GM12878 (cell line): ENCODE measurements at regions not wholly inside any gene's neighbourhood (a gene's known extent, or its start where the extent isn't known, plus 50 kb on each side); places are given as distances from the start of the nearest gene placed in this dataset.

Experiments used
- ATF7 ChIP-seq: fragments of 450-650 bp; IDR thresholded peaks from 2 replicates; pipeline ENCODE4 v1.6.1; 2016; ENCODE audit warnings: low read depth, mild to moderate bottlenecking
- HDAC6 ChIP-seq: fragments of 200-600 bp; sonication (generic); IDR thresholded peaks from one replicate; pipeline ENCODE4 v1.8.0; 2017; ENCODE audit warnings: antibody characterized with exemption; ENCODE audit not compliant: unreplicated experiment
- NFXL1 ChIP-seq: fragments of 450-650 bp; IDR thresholded peaks from 2 replicates; pipeline ENCODE4 v1.6.1; 2017; ENCODE audit warnings: antibody characterized with exemption, mild to moderate bottlenecking, borderline replicate concordance
- NR2F1 ChIP-seq: fragments of 450-650 bp; conservative IDR thresholded peaks from 2 replicates; pipeline ENCODE4 v1.6.1; 2017; ENCODE audit warnings: mild to moderate bottlenecking
- POLR2AphosphoS5 ChIP-seq: IDR thresholded peaks from 2 replicates; pipeline ENCODE4 v1.6.1; 2011; ENCODE audit warnings: mild to moderate bottlenecking, low read length, inconsistent platforms
- TAF1 ChIP-seq: IDR thresholded peaks from 2 replicates; pipeline ENCODE4 v1.6.1; 2011; ENCODE audit warnings: mild to moderate bottlenecking, low read depth, low read length, borderline replicate concordance
- ZNF622 ChIP-seq: fragments of 450-650 bp; IDR thresholded peaks from 2 replicates; pipeline ENCODE4 v1.6.1; 2017; ENCODE audit warnings: mild to moderate bottlenecking, inconsistent platforms
- TF ChIP-seq, protein P1 (sequence below): fragments of 450-650 bp; conservative IDR thresholded peaks from 2 replicates; pipeline ENCODE4 v1.6.1; 2017; ENCODE audit warnings: mild to moderate bottlenecking, moderate library complexity
- TF ChIP-seq, protein P2 (sequence below): IDR thresholded peaks from 2 replicates; pipeline ENCODE4 v1.6.1; 2012; ENCODE audit warnings: low read depth, low read length, improper control_type of control experiment

DNA sequence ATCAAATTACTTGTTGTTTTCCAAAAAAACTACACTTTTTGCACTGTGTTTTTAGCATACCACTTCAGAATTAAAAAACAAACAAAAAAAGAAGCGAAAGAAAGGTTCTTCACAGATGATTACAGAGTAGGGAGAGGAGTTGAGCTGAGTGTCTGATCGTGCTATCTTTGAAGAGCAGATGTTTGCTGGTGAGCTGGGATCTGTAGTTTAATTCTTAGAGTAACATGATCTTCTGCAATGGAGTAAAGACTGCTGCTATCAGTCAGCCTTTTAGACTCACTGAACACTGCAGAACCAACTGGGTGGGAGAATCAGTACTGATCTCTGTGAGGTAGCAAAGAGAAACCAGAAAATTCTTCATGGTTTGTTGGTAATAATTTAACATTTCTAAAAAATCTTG lies 1197.8 kb upstream of the SORCS1 start:
- no peak for TF ChIP-seq ATF7
- no peak for TF ChIP-seq ZNF622
- TF ChIP-seq, protein P1, sequence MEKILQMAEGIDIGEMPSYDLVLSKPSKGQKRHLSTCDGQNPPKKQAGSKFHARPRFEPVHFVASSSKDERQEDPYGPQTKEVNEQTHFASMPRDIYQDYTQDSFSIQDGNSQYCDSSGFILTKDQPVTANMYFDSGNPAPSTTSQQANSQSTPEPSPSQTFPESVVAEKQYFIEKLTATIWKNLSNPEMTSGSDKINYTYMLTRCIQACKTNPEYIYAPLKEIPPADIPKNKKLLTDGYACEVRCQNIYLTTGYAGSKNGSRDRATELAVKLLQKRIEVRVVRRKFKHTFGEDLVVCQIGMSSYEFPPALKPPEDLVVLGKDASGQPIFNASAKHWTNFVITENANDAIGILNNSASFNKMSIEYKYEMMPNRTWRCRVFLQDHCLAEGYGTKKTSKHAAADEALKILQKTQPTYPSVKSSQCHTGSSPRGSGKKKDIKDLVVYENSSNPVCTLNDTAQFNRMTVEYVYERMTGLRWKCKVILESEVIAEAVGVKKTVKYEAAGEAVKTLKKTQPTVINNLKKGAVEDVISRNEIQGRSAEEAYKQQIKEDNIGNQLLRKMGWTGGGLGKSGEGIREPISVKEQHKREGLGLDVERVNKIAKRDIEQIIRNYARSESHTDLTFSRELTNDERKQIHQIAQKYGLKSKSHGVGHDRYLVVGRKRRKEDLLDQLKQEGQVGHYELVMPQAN: no peak
- TF ChIP-seq, protein P2, sequence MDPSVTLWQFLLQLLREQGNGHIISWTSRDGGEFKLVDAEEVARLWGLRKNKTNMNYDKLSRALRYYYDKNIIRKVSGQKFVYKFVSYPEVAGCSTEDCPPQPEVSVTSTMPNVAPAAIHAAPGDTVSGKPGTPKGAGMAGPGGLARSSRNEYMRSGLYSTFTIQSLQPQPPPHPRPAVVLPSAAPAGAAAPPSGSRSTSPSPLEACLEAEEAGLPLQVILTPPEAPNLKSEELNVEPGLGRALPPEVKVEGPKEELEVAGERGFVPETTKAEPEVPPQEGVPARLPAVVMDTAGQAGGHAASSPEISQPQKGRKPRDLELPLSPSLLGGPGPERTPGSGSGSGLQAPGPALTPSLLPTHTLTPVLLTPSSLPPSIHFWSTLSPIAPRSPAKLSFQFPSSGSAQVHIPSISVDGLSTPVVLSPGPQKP: no peak
- no peak for TF ChIP-seq NFXL1
- no peak for TF ChIP-seq HDAC6
- no peak for TF ChIP-seq NR2F1
- no peak for TF ChIP-seq POLR2AphosphoS5
- no peak for TF ChIP-seq TAF1
